IPS DF 19.7 (cell line): ENCODE measurements at regions not wholly inside any gene's neighbourhood (a gene's known extent, or its start where the extent isn't known, plus 50 kb on each side); places are given as distances from the start of the nearest gene placed in this dataset.
"Not testable (repeated sequence)": the region's sequence is repeated elsewhere in the genome, so short reads cannot be mapped to it uniquely, and the experiment has no call there.

ENCODE experiments used
- DNase-seq: peaks from one replicate; pipeline ENCODE4 v3.0.0-alpha.2; 2013; ENCODE audit warnings: low read depth, low spot score

DNA sequence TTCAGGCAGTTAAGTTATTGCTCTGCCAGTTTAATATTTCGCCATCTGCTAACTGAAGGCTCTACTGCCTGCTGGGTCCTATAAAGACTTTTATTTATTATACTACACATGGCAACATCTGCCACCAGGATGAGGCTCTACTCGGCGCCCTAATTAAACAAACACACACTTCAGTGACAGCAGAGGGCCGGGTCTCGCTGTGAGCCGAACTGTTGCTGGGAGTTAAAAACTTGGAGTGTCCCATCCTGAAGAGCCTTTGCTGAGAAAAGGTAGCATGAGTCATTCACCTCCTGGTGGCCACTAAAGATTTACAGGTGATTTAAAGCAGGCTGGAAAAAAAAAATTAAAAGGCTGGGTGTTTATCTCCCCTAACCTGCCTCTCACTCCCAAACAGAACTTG is 183.7 kb downstream of the NPIPA8 start:
- not testable (repeated sequence) for DNase-seq

DNA sequence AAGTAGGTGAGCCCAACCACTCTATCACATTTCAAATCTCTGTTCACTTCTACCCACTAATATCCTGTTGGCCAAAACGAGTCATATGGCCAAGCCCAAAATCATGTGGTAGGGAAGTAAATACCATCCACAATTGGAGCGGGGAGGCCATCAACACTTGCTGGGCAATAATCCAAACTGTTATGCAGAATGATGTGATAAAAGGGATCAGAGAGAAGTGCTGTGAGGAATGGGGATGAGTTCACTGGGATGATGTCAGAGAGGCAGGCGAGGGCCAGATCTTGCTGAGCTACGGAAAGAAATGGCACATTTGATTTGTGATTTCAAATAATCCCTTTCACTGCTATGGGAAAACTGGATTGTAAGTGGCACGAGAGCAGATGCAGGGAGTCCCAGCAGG is 188.4 kb downstream of the NPIPA8 start:
- not testable (repeated sequence) for DNase-seq

- DNase-seq: not testable (repeated sequence)
These were observed 189.9 kb downstream of the NPIPA8 start for GRCh38 chr16:18146601-18147142.

GRCh38 chr16:18142066-18142465 is 194.5 kb downstream of the NPIPA8 start:
- not testable (repeated sequence) for DNase-seq

DNA sequence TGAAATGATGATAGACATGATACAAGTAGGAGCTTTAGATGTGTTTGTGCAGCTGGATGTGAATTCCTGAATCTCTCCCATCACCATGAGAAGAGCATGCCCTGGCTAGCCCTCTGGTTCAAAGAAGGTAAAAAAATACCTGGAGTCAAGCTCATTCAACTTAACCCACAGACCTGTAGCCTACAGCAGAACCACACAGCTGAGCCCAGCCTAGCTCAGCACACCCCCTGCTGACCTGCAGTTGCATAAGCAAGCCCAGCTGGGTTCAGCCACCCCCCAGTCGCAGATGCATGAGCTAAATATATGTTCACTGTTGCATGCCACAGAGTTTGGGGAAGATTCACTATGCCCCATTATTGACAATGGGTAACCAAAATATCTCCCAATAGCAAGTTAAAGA is 200.2 kb downstream of the NPIPA8 start:
- not testable (repeated sequence) for DNase-seq

- not testable (repeated sequence) for DNase-seq
These were observed 201.5 kb downstream of the NPIPA8 start for GRCh38 chr16:18135024-18135423.

DNA sequence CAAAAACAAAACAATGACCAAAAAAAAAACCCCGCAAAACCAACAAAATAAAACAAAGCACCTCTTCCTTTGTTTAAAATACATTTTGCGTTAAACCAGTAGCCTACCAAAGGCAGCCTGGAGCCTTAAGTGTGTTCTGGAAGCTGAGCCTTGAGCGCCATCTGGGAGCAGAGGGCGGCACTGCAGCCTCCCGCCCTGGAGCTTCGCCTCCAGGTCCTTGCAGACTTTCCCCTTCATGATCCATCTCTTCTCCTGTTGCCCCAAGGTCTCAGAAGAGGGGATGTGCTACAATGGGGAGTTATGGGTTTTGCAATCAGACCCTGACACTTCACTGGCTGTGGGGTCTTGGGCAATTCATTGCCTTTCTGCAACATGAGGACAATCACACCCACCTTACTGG is 204.9 kb downstream of the NPIPA8 start:
- not testable (repeated sequence) for DNase-seq

DNA sequence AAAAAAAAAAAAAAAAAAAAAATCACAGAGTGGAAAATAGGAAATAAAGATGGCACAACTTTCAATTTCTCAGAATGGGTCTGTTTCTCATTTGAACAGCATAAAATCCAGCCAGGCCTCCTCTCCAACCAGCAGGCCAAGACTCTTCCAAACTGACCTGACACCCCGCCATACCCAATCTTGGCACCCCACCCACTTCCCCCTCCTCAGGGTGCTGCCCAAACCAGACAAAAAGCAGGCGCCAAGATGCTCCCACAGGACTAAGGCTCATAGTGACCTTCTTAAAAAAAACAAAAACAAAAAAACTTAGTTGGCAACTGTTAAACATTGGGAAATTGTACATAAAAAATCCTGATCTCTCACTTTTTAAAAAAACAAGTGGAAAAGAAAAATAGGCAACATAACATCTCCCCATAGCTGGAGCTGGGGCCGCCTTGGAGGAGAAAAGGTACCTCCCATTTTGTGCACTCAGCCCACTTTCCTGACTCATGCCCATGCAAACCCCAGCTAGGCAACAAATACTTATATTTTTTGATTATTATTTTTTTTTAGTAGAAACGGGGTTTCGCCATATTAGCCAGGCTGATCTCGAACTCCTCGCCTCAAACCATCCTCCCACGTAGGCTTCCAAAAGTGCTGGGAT is 205.9 kb downstream of the NPIPA8 start:
- DNase-seq: not testable (repeated sequence)

DNA sequence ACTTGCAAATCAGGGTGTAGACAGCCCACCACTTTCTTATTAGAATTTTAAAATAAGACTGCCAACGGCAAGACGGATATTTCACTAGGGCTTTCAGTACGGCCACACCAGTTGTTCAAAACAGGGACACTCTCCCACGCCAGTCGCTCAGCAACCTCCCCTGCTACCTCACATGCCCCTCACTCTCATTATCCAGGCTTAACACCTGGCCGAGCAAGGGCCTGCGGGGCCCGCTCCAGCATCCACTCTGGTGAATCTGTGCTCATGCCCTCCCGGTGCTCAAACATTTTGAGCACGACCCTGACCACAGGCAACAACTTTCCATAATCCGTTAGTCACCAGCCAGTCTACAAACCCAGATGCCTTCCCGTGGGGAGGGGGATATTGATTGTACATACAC is 209.5 kb downstream of the NPIPA8 start:
- not testable (repeated sequence) for DNase-seq

DNA sequence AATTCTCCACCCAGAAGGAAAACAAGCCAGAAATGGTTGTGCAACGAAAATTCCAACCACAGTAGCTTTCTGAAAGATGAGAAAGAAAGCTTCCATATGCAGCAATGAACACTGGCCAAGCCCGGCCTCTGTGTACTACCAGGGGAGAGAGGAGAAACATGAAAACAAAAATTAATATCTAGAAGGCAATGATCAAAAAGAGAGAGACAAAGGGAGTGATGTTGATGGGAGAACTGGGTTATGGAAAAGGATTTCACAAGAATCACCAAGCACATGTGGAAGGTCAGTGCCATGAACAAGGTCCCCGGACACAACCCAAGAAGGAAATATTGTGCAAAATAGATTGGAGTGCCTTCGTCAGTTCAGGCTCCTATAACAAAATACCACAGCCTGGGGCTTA is 217.4 kb downstream of the NPIPA8 start:
- not testable (repeated sequence) for DNase-seq

GRCh38 chr16:18118684-18119083 is 217.9 kb downstream of the NPIPA8 start:
- DNase-seq: not testable (repeated sequence)

- DNase-seq: not testable (repeated sequence)
These were observed 218.5 kb downstream of the NPIPA8 start for GRCh38 chr16:18118071-18118470.

- DNase-seq: not testable (repeated sequence)
These were observed 232.1 kb downstream of the NPIPA8 start for GRCh38 chr16:18104412-18104811.

DNA sequence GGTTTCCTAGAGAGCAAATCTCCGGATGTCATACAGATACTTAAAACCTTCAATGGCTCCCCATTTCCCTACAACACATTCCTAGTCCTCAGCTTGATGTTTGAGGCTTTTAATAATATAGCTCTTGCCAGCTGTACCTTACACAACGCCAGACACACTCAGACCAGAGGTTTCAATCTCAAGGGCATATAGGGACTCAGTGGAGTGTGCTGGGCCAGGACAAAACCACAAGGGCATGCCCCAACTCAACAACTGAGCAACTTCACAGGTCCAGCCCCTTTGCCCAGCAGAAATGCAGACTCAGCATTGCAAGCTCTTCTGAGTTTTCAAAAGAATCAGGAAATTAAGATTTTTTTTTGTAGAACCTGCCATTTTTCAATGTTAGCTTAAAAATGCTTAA is 235.5 kb downstream of the NPIPA8 start:
- not testable (repeated sequence) for DNase-seq

- DNase-seq: not testable (repeated sequence)
These were observed 243.9 kb downstream of the NPIPA8 start for GRCh38 chr16:18092605-18093004.

DNA sequence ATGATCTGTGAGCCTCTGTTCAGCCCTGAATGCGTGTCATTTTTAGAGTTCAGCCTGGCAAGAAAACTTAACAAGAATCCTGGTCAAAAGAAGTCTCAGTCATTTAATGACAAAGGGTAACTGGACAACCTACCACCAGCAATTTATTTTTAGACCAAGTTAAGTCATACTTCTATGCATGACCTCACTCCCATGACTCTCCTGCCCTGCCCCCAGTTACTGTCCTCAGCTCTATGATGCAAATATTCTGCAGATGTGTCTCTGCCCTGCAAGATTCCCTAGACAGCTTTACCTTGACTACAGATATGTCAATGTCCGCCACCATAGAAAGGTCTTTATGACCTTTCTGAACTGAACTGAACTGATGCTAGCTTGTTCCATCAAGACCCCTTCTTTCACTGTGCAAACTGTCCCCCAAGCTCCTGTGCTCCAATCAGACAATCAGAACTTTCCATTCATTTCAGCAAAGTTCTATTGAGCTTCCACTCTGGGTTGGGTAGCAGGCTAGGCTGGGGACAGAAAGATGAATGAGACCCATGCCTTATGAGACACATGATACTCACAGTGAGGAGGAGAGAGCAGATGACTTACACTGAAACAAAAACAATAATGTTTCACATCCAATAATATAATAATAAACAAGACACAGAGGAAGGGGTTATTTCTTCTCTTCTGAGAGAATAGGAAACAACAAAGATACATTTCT is 255.7 kb downstream of the NPIPA8 start:
- DNase-seq: not testable (repeated sequence)

DNA sequence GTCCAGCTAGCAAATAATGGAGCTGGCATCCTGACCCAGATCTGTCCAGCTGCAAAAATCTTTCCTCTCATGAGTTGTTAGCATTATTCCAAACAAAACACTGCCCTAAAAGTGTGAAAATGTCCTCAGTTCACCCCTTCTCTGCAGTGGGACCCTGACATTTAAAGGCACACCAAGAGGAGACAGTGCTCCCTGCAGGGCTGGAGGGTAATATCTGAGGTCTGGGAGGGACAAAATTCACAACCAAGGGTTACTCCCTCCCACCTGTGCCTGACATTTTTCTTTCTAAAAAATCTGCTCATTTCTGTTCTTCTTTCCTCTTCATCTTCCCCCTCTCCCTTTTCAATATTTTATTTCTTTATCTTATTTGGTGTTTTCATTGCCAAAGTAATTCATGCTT is 258.6 kb downstream of the NPIPA8 start:
- not testable (repeated sequence) for DNase-seq

- DNase-seq: no peak
These were observed 264.4 kb downstream of the NPIPA8 start for GRCh38 chr16:18072161-18072560.

DNA sequence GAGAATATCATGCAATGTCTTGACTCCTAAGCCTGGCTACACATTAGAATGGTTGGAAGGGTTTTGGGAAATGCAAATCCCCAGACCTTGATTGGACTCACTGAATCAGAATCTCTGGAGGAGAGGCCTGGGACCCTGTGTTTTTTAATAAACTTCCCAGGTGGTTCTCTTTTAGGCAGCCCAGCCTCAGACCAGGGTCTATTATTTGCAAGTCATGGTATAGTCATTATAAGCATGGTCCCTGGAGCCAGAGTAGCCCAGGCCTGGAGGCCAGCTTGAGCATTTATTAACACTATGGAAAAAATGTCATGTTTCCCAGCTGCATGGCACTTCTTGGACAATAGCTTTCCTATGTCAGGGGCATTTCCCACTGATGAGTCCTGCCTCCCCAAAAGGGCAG is 266.9 kb downstream of the NPIPA8 start:
- no peak for DNase-seq

DNA sequence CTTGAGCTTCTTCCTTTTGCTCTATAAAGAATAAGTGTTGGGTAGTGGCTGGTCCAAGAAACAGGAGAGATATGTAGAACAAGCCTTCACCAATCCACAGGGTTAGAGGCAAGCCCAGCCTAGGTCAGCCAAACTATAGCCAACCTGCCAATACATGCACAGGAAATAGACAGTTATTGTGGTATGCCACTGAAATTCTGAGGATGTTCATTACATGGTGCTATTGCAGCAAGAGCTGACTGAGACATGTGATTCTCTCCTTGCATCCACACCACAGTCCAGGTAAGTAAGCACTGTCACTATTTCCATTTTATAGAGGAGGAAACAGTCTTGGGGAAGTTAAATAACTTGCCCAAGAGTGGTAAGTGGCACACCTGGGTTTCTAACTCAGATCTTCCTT is 268.1 kb downstream of the NPIPA8 start:
- no peak for DNase-seq

GRCh38 chr16:18062713-18063112 is 273.8 kb downstream of the NPIPA8 start:
- no peak for DNase-seq

DNA sequence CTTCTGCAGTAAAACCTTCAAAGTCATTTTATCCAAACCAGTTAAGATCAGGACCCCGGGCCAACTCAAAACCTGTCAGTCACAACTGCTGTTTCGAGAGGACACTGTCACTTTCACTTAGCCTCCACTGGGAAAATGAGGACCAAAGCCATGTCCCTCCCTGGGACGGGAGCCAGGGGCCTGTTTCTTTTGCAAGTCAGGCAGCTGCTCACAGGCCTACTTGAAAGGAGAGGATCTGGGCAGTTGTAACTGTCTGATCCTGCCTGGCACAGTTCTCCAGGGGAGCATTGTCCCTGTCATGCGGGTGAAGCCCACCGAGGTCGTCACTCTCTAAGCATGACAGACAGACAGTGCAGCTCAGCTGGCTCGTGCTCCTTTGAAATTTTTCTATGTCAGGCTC is 276.2 kb downstream of the NPIPA8 start:
- DNase-seq: no peak

DNA sequence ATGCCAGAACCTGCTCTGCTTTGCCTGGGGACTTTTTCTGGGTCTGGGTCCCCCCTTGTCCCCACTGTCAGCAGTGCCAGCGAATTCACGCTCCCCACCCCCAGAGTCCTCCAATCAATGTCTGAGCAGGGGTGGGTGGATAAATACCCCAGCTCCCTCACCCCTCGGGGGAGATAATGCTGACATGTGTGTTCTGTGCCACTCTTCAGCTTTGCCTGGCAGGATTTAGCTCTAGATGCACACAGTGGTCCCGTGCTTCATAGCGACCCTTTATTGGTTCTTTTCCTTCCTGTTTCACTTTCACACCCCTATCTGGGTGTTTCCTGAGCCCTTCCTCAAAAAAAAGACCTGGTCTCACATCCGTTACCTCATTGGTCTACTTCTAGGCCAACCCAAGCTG is 277.0 kb downstream of the NPIPA8 start:
- no peak for DNase-seq
